WTC11 (cell line): ENCODE measurements at regions not wholly inside any gene's neighbourhood (a gene's known extent, or its start where the extent isn't known, plus 50 kb on each side); places are given as distances from the start of the nearest gene placed in this dataset.
A peak's percentile ranks its signal among the peaks of the same experiment; 100 is the strongest.

Source experiments
- ATAC-seq: fragments of 200-7000 bp; cut with Tn5 transposase; 2 replicates; pipeline ENCODE4 v1.10.0; 2021; ENCODE audit warnings: mild to moderate bottlenecking, moderate library complexity
- CTCF ChIA-PET: fragments of 300-600 bp; sonication (Branson Sonifier 250); formaldehyde crosslinking; loops from one replicate; lab custom pipeline; 2021; ENCODE audit warnings: antibody characterized with exemption; lab: Charles Lee
- POLR2A ChIA-PET: fragments of 350-600 bp; sonication (Branson Sonifier 250); formaldehyde crosslinking; loops from one replicate; lab custom pipeline; 2021; ENCODE audit warnings: antibody characterized with exemption; lab: Charles Lee
- DNase-seq: peaks from one replicate; pipeline ENCODE4 v3.0.0; 2021; ENCODE audit warnings: low spot score
- H3K27ac Mint-ChIP-seq: 2 replicates; pipeline ENCODE4 v1.8.0; 2021; ENCODE audit warnings: mixed read lengths
- H3K27me3 Mint-ChIP-seq: 2 replicates; pipeline ENCODE4 v1.8.0; 2021; ENCODE audit warnings: low read depth, mild to moderate bottlenecking, moderate library complexity, mixed read lengths
- H3K36me3 Mint-ChIP-seq: 2 replicates; pipeline ENCODE4 v1.8.0; 2021; ENCODE audit warnings: mixed read lengths
- H3K4me1 Mint-ChIP-seq: 2 replicates; pipeline ENCODE4 v1.8.0; 2022; ENCODE audit warnings: mixed read lengths
- H3K4me3 Mint-ChIP-seq: 2 replicates; pipeline ENCODE4 v1.8.0; 2021; ENCODE audit warnings: mild to moderate bottlenecking, moderate library complexity, mixed read lengths
- H3K9me3 Mint-ChIP-seq: 2 replicates; pipeline ENCODE4 v1.8.0; 2021; ENCODE audit warnings: mixed read lengths
- ATF1 ChIP-seq: sonication (generic); formaldehyde crosslinking; IDR thresholded peaks from 2 replicates; pipeline ENCODE4 v1.8.1; 2023; ENCODE audit warnings: mild to moderate bottlenecking, moderate library complexity, missing genetic modification reagents
- ATF3 ChIP-seq: sonication (generic); formaldehyde crosslinking; conservative IDR thresholded peaks from 2 replicates; pipeline ENCODE4 v1.8.1; 2022; ENCODE audit warnings: mild to moderate bottlenecking, missing genetic modification reagents
- E2F4 ChIP-seq: sonication (generic); formaldehyde crosslinking; IDR thresholded peaks from 2 replicates; pipeline ENCODE4 v1.8.1; 2022; ENCODE audit warnings: low read depth, mild to moderate bottlenecking, moderate library complexity, missing genetic modification reagents, borderline replicate concordance
- ESRRA ChIP-seq: sonication (generic); formaldehyde crosslinking; IDR thresholded peaks from 2 replicates; pipeline ENCODE4 v1.8.1; 2022; ENCODE audit warnings: mild to moderate bottlenecking, missing genetic modification reagents, borderline replicate concordance
- ETV6 ChIP-seq: sonication (generic); formaldehyde crosslinking; IDR thresholded peaks from 2 replicates; pipeline ENCODE4 v1.8.1; 2022; ENCODE audit warnings: mild to moderate bottlenecking, missing genetic modification reagents
- FOXK1 ChIP-seq: sonication (generic); formaldehyde crosslinking; IDR thresholded peaks from 2 replicates; pipeline ENCODE4 v1.8.0; 2022; ENCODE audit warnings: mild to moderate bottlenecking, moderate library complexity, missing genetic modification reagents
- FOXP1 ChIP-seq: sonication (generic); formaldehyde crosslinking; IDR thresholded peaks from 2 replicates; pipeline ENCODE4 v1.8.0; 2022; ENCODE audit warnings: missing genetic modification reagents, mild to moderate bottlenecking, moderate library complexity, borderline replicate concordance
- GABPB1 ChIP-seq: sonication (generic); formaldehyde crosslinking; IDR thresholded peaks from 2 replicates; pipeline ENCODE4 v1.8.1; 2023; ENCODE audit warnings: mild to moderate bottlenecking, missing genetic modification reagents
- GTF2I ChIP-seq: fragments of 250-450 bp; sonication (Bioruptor Pico); conservative IDR thresholded peaks from 2 replicates; pipeline ENCODE4 v1.4.0; 2021; ENCODE audit warnings: mild to moderate bottlenecking
- HMGA2 ChIP-seq: fragments of 250-450 bp; sonication (Bioruptor Pico); IDR thresholded peaks from 2 replicates; pipeline ENCODE4 v1.4.0; 2021; ENCODE audit warnings: mild to moderate bottlenecking, moderate library complexity
- IRF1 ChIP-seq: sonication (generic); formaldehyde crosslinking; IDR thresholded peaks from 2 replicates; pipeline ENCODE4 v1.8.0; 2023; ENCODE audit warnings: missing genetic modification reagents
- JUN ChIP-seq: sonication (generic); formaldehyde crosslinking; IDR thresholded peaks from 2 replicates; pipeline ENCODE4 v1.8.0; 2023; ENCODE audit warnings: mild to moderate bottlenecking, missing genetic modification reagents
- PRDM15 ChIP-seq: sonication (generic); formaldehyde crosslinking; IDR thresholded peaks from 2 replicates; pipeline ENCODE4 v1.8.0; 2022; ENCODE audit warnings: missing genetic modification reagents
- PRRX2 ChIP-seq: fragments of 250-450 bp; sonication (Bioruptor Pico); IDR thresholded peaks from 2 replicates; pipeline ENCODE4 v1.8.0; 2021; ENCODE audit warnings: mild to moderate bottlenecking
- TP53 ChIP-seq: sonication (generic); formaldehyde crosslinking; IDR thresholded peaks from 2 replicates; pipeline ENCODE4 v1.8.1; 2023; ENCODE audit warnings: mild to moderate bottlenecking, missing genetic modification reagents
- USF1 ChIP-seq: sonication (generic); formaldehyde crosslinking; IDR thresholded peaks from 2 replicates; pipeline ENCODE4 v1.8.0; 2022; ENCODE audit warnings: mild to moderate bottlenecking, missing genetic modification reagents
- ZNF219 ChIP-seq: sonication (generic); formaldehyde crosslinking; IDR thresholded peaks from 2 replicates; pipeline ENCODE4 v1.8.0; 2023; ENCODE audit warnings: missing genetic modification reagents, mild to moderate bottlenecking, borderline replicate concordance
- ZNF671 ChIP-seq: fragments of 250-450 bp; sonication (Bioruptor Pico); IDR thresholded peaks from 2 replicates; pipeline ENCODE4 v1.8.0; 2021; ENCODE audit warnings: mild to moderate bottlenecking

GRCh38 chr18:26617151-26617554, 68.8 kb upstream of the KCTD1 start:
- no peak for ATAC-seq

GRCh38 chr18:26614374-26614773, 66.0 kb upstream of the KCTD1 start:
- TF ChIP-seq E2F4 (no peak), GABPB1 (CRISPR knock-in tag) (no peak), PRRX2 (CRISPR knock-in tag) (no peak), ATF1 (CRISPR knock-in tag) (no peak), ESRRA (CRISPR knock-in tag) (no peak), PRDM15 (no peak), ETV6 (no peak), ZNF219 (CRISPR knock-in tag) (no peak), FOXP1 (no peak)
- Mint-ChIP-seq H3K36me3 (no peaks in the 10 kb centered on the region), H3K27ac (no peak overlapping the region), H3K4me3 (no peak overlapping the region), H3K27me3 (no peaks in the 10 kb centered on the region), H3K4me1 (peaks cover 24% of the 10 kb centered on the region), H3K9me3 (no peaks in the 10 kb centered on the region)
- ATAC-seq (peak; percentile 66), DNase-seq (no peak)
- POLR2A ChIA-PET: no interaction called here
- CTCF ChIA-PET: interaction anchor here (1.4 to 1.5 kb wide), 2 partner anchors 35 to 43 kb away, joined by 3 to 4 read pairs; no protein-coding TSS in a partner anchor

More at GRCh38 chr18:26617151-26617554, 68.8 kb upstream of the KCTD1 start:
- no peak overlapping the region for H3K27ac Mint-ChIP-seq
- H3K36me3 Mint-ChIP-seq: no peaks in the 10 kb centered on the region
- CTCF ChIA-PET: interaction anchor here (0.6 kb wide), 1 partner anchor 231 kb away, joined by 5 read pairs; no protein-coding TSS in a partner anchor
- POLR2A ChIA-PET: no interaction called here
- H3K4me3 Mint-ChIP-seq: no peak overlapping the region
- H3K9me3 Mint-ChIP-seq: no peaks in the 10 kb centered on the region
- H3K4me1 Mint-ChIP-seq: peaks cover 28% of the 10 kb centered on the region
- TF ChIP-seq USF1 (no peak), ZNF671 (no peak), HMGA2 (no peak), ATF3 (no peak), JUN (no peak), FOXK1 (CRISPR knock-in tag) (no peak), GTF2I (CRISPR knock-in tag) (no peak), IRF1 (CRISPR knock-in tag) (no peak), TP53 (CRISPR knock-in tag) (no peak)
- DNase-seq: no peak
- H3K27me3 Mint-ChIP-seq: no peaks in the 10 kb centered on the region
